ENCODE measurements at regions not wholly inside any gene's neighbourhood (a gene's known extent, or its start where the extent isn't known, plus 50 kb on each side); places are given as distances from the start of the nearest gene placed in this dataset.

DNA sequence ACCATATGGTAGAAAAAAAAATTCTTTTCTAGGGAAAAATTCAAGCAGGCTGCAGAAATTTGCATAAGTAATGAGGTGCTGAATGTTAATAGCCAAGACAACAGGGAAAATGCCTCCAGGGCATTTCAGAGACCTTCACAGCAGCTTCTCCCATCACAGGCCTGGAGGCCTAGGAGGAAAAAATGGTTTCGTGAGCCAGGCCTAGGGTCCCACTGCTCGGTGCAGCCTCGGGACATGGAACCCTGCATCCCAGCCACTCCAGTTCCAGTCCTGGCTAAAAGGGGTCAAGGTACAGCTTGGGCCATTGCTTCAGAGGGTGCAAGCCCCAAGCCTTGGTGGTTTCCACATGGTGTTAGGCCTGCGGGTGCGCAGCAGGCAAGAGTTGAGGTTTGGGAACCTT, 436.0 kb upstream of the SMC2 start:
- ChIA-PET POLR2A (no interaction called here), CTCF (no interaction called here)
- Histone ChIP-seq H3K36me3 (ENCODE audit: control insufficient read depth in 2 of 2, insufficient read depth in 1 of 2, low read length in 2 of 2) (no peaks in the 10 kb centered on the region), H3K4me3 (ENCODE audit: low read depth, low read length) (no peak overlapping the region), H3K4me1 (ENCODE audit: control insufficient read depth, insufficient read depth, low read length) (no peaks in the 10 kb centered on the region), H3K27ac (ENCODE audit: extremely low read depth, low read depth, low read length) (no peak overlapping the region), H3K9me3 (ENCODE audit: control insufficient read depth, insufficient read depth, low read depth, low read length) (no peaks in the 10 kb centered on the region)
- TF ChIP-seq ZNF585B (tag by site-specific recombination; IDR thresholded peaks at IDR 0.05) (peak; percentile 84), KLF16 (tag by site-specific recombination; IDR thresholded peaks at IDR 0.05) (no peak), ZNF777 (tag by site-specific recombination; IDR thresholded peaks at IDR 0.05; ENCODE audit: borderline replicate concordance) (no peak), ZFP69B (tag by site-specific recombination; IDR thresholded peaks at IDR 0.05) (no peak), SCRT2 (tag by site-specific recombination; IDR thresholded peaks at IDR 0.05) (no peak), ZNF404 (tag by site-specific recombination; IDR thresholded peaks at IDR 0.05) (no peak), SETDB1 (IDR thresholded peaks at IDR 0.05; ENCODE audit: insufficient read length, low read length) (peak; percentile 32), TRIM28 (IDR thresholded peaks at IDR 0.05; ENCODE audit: borderline replicate concordance, low read length) (peak; percentile 60; the same call in 1 of the 2 replicates)
- TF ChIP-seq, protein P1, sequence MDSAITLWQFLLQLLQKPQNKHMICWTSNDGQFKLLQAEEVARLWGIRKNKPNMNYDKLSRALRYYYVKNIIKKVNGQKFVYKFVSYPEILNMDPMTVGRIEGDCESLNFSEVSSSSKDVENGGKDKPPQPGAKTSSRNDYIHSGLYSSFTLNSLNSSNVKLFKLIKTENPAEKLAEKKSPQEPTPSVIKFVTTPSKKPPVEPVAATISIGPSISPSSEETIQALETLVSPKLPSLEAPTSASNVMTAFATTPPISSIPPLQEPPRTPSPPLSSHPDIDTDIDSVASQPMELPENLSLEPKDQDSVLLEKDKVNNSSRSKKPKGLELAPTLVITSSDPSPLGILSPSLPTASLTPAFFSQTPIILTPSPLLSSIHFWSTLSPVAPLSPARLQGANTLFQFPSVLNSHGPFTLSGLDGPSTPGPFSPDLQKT (IDR thresholded peaks at IDR 0.05; ENCODE audit: borderline replicate concordance, low read depth, low read length): no peak
- TF ChIP-seq, protein P2, sequence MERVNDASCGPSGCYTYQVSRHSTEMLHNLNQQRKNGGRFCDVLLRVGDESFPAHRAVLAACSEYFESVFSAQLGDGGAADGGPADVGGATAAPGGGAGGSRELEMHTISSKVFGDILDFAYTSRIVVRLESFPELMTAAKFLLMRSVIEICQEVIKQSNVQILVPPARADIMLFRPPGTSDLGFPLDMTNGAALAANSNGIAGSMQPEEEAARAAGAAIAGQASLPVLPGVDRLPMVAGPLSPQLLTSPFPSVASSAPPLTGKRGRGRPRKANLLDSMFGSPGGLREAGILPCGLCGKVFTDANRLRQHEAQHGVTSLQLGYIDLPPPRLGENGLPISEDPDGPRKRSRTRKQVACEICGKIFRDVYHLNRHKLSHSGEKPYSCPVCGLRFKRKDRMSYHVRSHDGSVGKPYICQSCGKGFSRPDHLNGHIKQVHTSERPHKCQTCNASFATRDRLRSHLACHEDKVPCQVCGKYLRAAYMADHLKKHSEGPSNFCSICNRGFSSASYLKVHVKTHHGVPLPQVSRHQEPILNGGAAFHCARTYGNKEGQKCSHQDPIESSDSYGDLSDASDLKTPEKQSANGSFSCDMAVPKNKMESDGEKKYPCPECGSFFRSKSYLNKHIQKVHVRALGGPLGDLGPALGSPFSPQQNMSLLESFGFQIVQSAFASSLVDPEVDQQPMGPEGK (tag by site-specific recombination; IDR thresholded peaks at IDR 0.05): no peak

DNA sequence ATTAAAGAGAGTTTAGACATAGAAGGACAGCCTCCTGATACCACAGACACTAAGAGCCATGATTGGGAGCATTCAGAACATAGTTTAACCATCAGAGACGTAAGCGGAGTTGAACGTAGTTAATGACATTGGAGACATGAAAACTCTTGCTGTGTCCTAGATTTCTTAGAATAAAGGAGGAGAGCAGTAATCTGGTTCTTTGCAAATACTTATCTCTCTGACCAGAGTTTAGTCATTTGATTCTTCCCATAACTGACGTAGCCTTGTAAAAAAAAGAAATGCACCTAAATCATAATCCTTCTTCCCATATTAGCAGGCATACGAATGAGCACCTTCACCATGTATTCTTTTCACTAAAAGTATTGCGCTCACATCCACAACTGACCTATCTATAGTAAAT, 433.3 kb upstream of the SMC2 start:
- Histone ChIP-seq H3K9me3 (ENCODE audit: control insufficient read depth, insufficient read depth, low read depth, low read length) (no peaks in the 10 kb centered on the region), H3K4me3 (ENCODE audit: low read depth, low read length) (no peak overlapping the region), H3K36me3 (ENCODE audit: control insufficient read depth in 2 of 2, insufficient read depth in 1 of 2, low read length in 2 of 2) (no peaks in the 10 kb centered on the region), H3K27ac (ENCODE audit: extremely low read depth, low read depth, low read length) (no peak overlapping the region), H3K4me1 (ENCODE audit: control insufficient read depth, insufficient read depth, low read length) (no peaks in the 10 kb centered on the region)
- CTCF ChIA-PET: no interaction called here
- no peak for TF ChIP-seq ZNF423 (tag by site-specific recombination; IDR thresholded peaks at IDR 0.05)
- TF ChIP-seq, protein P3, sequence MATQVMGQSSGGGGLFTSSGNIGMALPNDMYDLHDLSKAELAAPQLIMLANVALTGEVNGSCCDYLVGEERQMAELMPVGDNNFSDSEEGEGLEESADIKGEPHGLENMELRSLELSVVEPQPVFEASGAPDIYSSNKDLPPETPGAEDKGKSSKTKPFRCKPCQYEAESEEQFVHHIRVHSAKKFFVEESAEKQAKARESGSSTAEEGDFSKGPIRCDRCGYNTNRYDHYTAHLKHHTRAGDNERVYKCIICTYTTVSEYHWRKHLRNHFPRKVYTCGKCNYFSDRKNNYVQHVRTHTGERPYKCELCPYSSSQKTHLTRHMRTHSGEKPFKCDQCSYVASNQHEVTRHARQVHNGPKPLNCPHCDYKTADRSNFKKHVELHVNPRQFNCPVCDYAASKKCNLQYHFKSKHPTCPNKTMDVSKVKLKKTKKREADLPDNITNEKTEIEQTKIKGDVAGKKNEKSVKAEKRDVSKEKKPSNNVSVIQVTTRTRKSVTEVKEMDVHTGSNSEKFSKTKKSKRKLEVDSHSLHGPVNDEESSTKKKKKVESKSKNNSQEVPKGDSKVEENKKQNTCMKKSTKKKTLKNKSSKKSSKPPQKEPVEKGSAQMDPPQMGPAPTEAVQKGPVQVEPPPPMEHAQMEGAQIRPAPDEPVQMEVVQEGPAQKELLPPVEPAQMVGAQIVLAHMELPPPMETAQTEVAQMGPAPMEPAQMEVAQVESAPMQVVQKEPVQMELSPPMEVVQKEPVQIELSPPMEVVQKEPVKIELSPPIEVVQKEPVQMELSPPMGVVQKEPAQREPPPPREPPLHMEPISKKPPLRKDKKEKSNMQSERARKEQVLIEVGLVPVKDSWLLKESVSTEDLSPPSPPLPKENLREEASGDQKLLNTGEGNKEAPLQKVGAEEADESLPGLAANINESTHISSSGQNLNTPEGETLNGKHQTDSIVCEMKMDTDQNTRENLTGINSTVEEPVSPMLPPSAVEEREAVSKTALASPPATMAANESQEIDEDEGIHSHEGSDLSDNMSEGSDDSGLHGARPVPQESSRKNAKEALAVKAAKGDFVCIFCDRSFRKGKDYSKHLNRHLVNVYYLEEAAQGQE (tag by site-specific recombination; IDR thresholded peaks at IDR 0.05): no peak
- no peak for TF ChIP-seq SP7 (tag by site-specific recombination; IDR thresholded peaks at IDR 0.05)
- no peak for TF ChIP-seq ZEB2 (tag by site-specific recombination; IDR thresholded peaks at IDR 0.05)
- no peak for TF ChIP-seq ZNF391 (tag by site-specific recombination; IDR thresholded peaks at IDR 0.05; ENCODE audit: borderline replicate concordance, low read depth)
- no peak for TF ChIP-seq ZNF624 (tag by site-specific recombination; IDR thresholded peaks at IDR 0.05)
- TF ChIP-seq ZNF302 (tag by site-specific recombination; IDR thresholded peaks at IDR 0.05; ENCODE audit: low read depth): no peak
- no peak for TF ChIP-seq ZNF777 (tag by site-specific recombination; IDR thresholded peaks at IDR 0.05; ENCODE audit: borderline replicate concordance)
- no peak for TF ChIP-seq TCF7L2 (IDR thresholded peaks at IDR 0.05; ENCODE audit: borderline replicate concordance, low read depth, low read length)
- TF ChIP-seq ZNF48 (tag by site-specific recombination; IDR thresholded peaks at IDR 0.05): no peak
- no peak for TF ChIP-seq ZNF114 (tag by site-specific recombination; IDR thresholded peaks at IDR 0.05)
- TF ChIP-seq, protein P4, sequence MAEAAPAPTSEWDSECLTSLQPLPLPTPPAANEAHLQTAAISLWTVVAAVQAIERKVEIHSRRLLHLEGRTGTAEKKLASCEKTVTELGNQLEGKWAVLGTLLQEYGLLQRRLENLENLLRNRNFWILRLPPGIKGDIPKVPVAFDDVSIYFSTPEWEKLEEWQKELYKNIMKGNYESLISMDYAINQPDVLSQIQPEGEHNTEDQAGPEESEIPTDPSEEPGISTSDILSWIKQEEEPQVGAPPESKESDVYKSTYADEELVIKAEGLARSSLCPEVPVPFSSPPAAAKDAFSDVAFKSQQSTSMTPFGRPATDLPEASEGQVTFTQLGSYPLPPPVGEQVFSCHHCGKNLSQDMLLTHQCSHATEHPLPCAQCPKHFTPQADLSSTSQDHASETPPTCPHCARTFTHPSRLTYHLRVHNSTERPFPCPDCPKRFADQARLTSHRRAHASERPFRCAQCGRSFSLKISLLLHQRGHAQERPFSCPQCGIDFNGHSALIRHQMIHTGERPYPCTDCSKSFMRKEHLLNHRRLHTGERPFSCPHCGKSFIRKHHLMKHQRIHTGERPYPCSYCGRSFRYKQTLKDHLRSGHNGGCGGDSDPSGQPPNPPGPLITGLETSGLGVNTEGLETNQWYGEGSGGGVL (tag by site-specific recombination; IDR thresholded peaks at IDR 0.05): no peak
- TF ChIP-seq, protein P5, sequence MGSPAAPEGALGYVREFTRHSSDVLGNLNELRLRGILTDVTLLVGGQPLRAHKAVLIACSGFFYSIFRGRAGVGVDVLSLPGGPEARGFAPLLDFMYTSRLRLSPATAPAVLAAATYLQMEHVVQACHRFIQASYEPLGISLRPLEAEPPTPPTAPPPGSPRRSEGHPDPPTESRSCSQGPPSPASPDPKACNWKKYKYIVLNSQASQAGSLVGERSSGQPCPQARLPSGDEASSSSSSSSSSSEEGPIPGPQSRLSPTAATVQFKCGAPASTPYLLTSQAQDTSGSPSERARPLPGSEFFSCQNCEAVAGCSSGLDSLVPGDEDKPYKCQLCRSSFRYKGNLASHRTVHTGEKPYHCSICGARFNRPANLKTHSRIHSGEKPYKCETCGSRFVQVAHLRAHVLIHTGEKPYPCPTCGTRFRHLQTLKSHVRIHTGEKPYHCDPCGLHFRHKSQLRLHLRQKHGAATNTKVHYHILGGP (tag by site-specific recombination; IDR thresholded peaks at IDR 0.05): no peak
- no peak for TF ChIP-seq ZNF24 (tag by site-specific recombination; IDR thresholded peaks at IDR 0.05)
- no peak for TF ChIP-seq WT1 (tag by site-specific recombination; IDR thresholded peaks at IDR 0.05)
- TF ChIP-seq ZNF626 (tag by site-specific recombination; IDR thresholded peaks at IDR 0.05): no peak
- TF ChIP-seq ZNF202 (tag by site-specific recombination; IDR thresholded peaks at IDR 0.05; ENCODE audit: borderline replicate concordance): no peak
- TF ChIP-seq SCRT2 (tag by site-specific recombination; IDR thresholded peaks at IDR 0.05): no peak
- TF ChIP-seq ZBTB20 (tag by site-specific recombination; IDR thresholded peaks at IDR 0.05): no peak
- POLR2A ChIA-PET: no interaction called here
